HK-2 (cell line): ENCODE measurements at regions not wholly inside any gene's neighbourhood (a gene's known extent, or its start where the extent isn't known, plus 50 kb on each side); places are given as distances from the start of the nearest gene placed in this dataset.

Experiments
- DNase-seq: peaks from one replicate; pipeline ENCODE4 v3.0.0-alpha.2; 2018; ENCODE audit not compliant: unreplicated experiment

- DNase-seq = no peak
Measured at GRCh38 chr15:59953392-59953883, 50.7 kb upstream of the FOXB1 start.

- no peak for DNase-seq
Measured at GRCh38 chr15:59952960-59953359, 51.2 kb upstream of the FOXB1 start.

GRCh38 chr15:59950603-59951388 lies 53.3 kb upstream of the FOXB1 start:
- DNase-seq = no peak

- no peak for DNase-seq
Measured at GRCh38 chr15:59948924-59949613, 55.0 kb upstream of the FOXB1 start.

GRCh38 chr15:59946084-59946483 lies 58.0 kb upstream of the FOXB1 start:
- DNase-seq = no peak

- DNase-seq = no peak
Measured at GRCh38 chr15:59945036-59945435, 59.1 kb upstream of the FOXB1 start.

- DNase-seq = no peak
Measured at GRCh38 chr15:59941612-59942011, 62.5 kb upstream of the FOXB1 start.

- no peak for DNase-seq
Measured at GRCh38 chr15:59940928-59941327, 63.2 kb upstream of the FOXB1 start.

GRCh38 chr15:59940456-59940855 lies 63.7 kb upstream of the FOXB1 start:
- no peak for DNase-seq

- DNase-seq = no peak
Measured at GRCh38 chr15:59936741-59937140, 67.4 kb upstream of the FOXB1 start.

GRCh38 chr15:59933607-59934006 lies 70.5 kb upstream of the FOXB1 start:
- no peak for DNase-seq

GRCh38 chr15:59931646-59932261 lies 72.4 kb upstream of the FOXB1 start:
- DNase-seq = no peak

- no peak for DNase-seq
Measured at GRCh38 chr15:59924812-59925522, 79.1 kb upstream of the FOXB1 start.

GRCh38 chr15:59924096-59924495 lies 80.0 kb upstream of the FOXB1 start:
- DNase-seq = no peak

GRCh38 chr15:59923508-59923907 lies 80.6 kb upstream of the FOXB1 start:
- no peak for DNase-seq

GRCh38 chr15:59918994-59919951 lies 84.8 kb upstream of the FOXB1 start:
- DNase-seq = peak; percentile 4

- DNase-seq = peak; percentile 48
Measured at GRCh38 chr15:59917504-59918157, 86.5 kb upstream of the FOXB1 start.

GRCh38 chr15:59906046-59906445 lies 98.1 kb upstream of the FOXB1 start:
- DNase-seq = no peak

- DNase-seq = no peak
Measured at GRCh38 chr15:59905176-59905575, 98.9 kb upstream of the FOXB1 start.

- no peak for DNase-seq
Measured at GRCh38 chr15:59904450-59905135, 99.5 kb upstream of the FOXB1 start.
